Glutamatergic neuron (in vitro differentiated cells): ENCODE measurements at regions not wholly inside any gene's neighbourhood (a gene's known extent, or its start where the extent isn't known, plus 50 kb on each side); places are given as distances from the start of the nearest gene placed in this dataset.

ENCODE experiments used
- DNase-seq: peaks from one replicate; pipeline ENCODE4 v3.0.0; 2022
- H3K27ac Mint-ChIP-seq: one replicate; pipeline ENCODE4 v1.8.0; 2020; ENCODE audit warnings: mild to moderate bottlenecking, mixed read lengths, inconsistent platforms; ENCODE audit not compliant: unreplicated experiment
- H3K27me3 Mint-ChIP-seq: one replicate; pipeline ENCODE4 v1.8.0; 2020; ENCODE audit warnings: mild to moderate bottlenecking, moderate library complexity, mixed read lengths, inconsistent platforms; ENCODE audit not compliant: unreplicated experiment
- H3K36me3 Mint-ChIP-seq: one replicate; pipeline ENCODE4 v1.8.0; 2020; ENCODE audit warnings: mild to moderate bottlenecking, mixed read lengths, inconsistent platforms; ENCODE audit not compliant: unreplicated experiment
- H3K4me1 Mint-ChIP-seq: one replicate; pipeline ENCODE4 v1.8.0; 2020; ENCODE audit warnings: mild to moderate bottlenecking, low read depth, mixed read lengths, inconsistent platforms; ENCODE audit not compliant: unreplicated experiment
- H3K4me3 Mint-ChIP-seq: one replicate; pipeline ENCODE4 v1.8.0; 2020; ENCODE audit warnings: mild to moderate bottlenecking, mixed read lengths, inconsistent platforms; ENCODE audit not compliant: unreplicated experiment
- H3K9me3 Mint-ChIP-seq: one replicate; pipeline ENCODE4 v1.8.0; 2020; ENCODE audit warnings: mild to moderate bottlenecking, moderate library complexity, mixed read lengths, inconsistent platforms; ENCODE audit not compliant: unreplicated experiment
- CTCF ChIP-seq: fragments of 200-600 bp; sonication (generic); IDR thresholded peaks from one replicate; pipeline ENCODE4 v1.5.0; 2021; ENCODE audit not compliant: partially characterized antibody, unreplicated experiment

- H3K9me3 Mint-ChIP-seq: no peaks in the 10 kb centered on the region
- no peaks in the 10 kb centered on the region for H3K27me3 Mint-ChIP-seq
- TF ChIP-seq CTCF: no peak
- H3K36me3 Mint-ChIP-seq: no peaks in the 10 kb centered on the region
- H3K27ac Mint-ChIP-seq: no peak overlapping the region
- H3K4me1 Mint-ChIP-seq: peaks cover 1% of the 10 kb centered on the region
- DNase-seq: no peak
- no peak overlapping the region for H3K4me3 Mint-ChIP-seq
Observed at GRCh38 chr1:81458186-81458585, 342.5 kb upstream of the ADGRL2 start.

GRCh38 chr1:81455481-81455880 is 345.3 kb upstream of the ADGRL2 start:
- H3K27ac Mint-ChIP-seq: no peak overlapping the region
- H3K9me3 Mint-ChIP-seq: no peaks in the 10 kb centered on the region
- no peak for DNase-seq
- H3K4me3 Mint-ChIP-seq: no peak overlapping the region
- H3K36me3 Mint-ChIP-seq: no peaks in the 10 kb centered on the region
- H3K27me3 Mint-ChIP-seq: no peaks in the 10 kb centered on the region
- peaks cover 1% of the 10 kb centered on the region for H3K4me1 Mint-ChIP-seq
- no peak for TF ChIP-seq CTCF

- TF ChIP-seq CTCF: no peak
- Mint-ChIP-seq H3K4me3 (no peak overlapping the region), H3K9me3 (no peaks in the 10 kb centered on the region), H3K27me3 (no peaks in the 10 kb centered on the region), H3K27ac (no peak overlapping the region), H3K36me3 (no peaks in the 10 kb centered on the region), H3K4me1 (peaks cover 1% of the 10 kb centered on the region)
- no peak for DNase-seq
Observed at GRCh38 chr1:81453971-81454370, 346.8 kb upstream of the ADGRL2 start.

- TF ChIP-seq CTCF: no peak
- Mint-ChIP-seq H3K4me3 (no peak overlapping the region), H3K27ac (no peak overlapping the region), H3K4me1 (peaks cover 1% of the 10 kb centered on the region), H3K9me3 (no peaks in the 10 kb centered on the region), H3K36me3 (no peaks in the 10 kb centered on the region), H3K27me3 (no peaks in the 10 kb centered on the region)
- DNase-seq: no peak
Observed at GRCh38 chr1:81453367-81453703, 347.4 kb upstream of the ADGRL2 start.

GRCh38 chr1:81452693-81453366 is 347.9 kb upstream of the ADGRL2 start:
- H3K36me3 Mint-ChIP-seq: no peaks in the 10 kb centered on the region
- no peak overlapping the region for H3K27ac Mint-ChIP-seq
- peaks cover 1% of the 10 kb centered on the region for H3K4me1 Mint-ChIP-seq
- TF ChIP-seq CTCF: no peak
- H3K4me3 Mint-ChIP-seq: no peak overlapping the region
- no peak for DNase-seq
- no peaks in the 10 kb centered on the region for H3K9me3 Mint-ChIP-seq
- no peaks in the 10 kb centered on the region for H3K27me3 Mint-ChIP-seq
